ENCODE measurements at regions not wholly inside any gene's neighbourhood (a gene's known extent, or its start where the extent isn't known, plus 50 kb on each side); places are given as distances from the start of the nearest gene placed in this dataset.
"Not testable (repeated sequence)": the region's sequence is repeated elsewhere in the genome, so short reads cannot be mapped to it uniquely, and the experiment has no call there.

- TF ChIP-seq POLR2AphosphoS5 (IDR thresholded peaks at IDR 0.05; ENCODE audit: borderline replicate concordance, low read depth, low read length); EZH2 (IDR thresholded peaks at IDR 0.05): not testable (repeated sequence)
Observed at GRCh38 chr2:89756616-89757015, 1065.1 kb downstream of the RPIA start.

Data from SK-N-MC (cell line).